GM19324 (cell line): ENCODE measurements at regions not wholly inside any gene's neighbourhood (a gene's known extent, or its start where the extent isn't known, plus 50 kb on each side); places are given as distances from the start of the nearest gene placed in this dataset.

Source experiments
- ATAC-seq: cut with Tn5 transposase; IDR thresholded peaks from one replicate; pipeline ENCODE4 v1.9.1; 2021; ENCODE audit warnings: mild to moderate bottlenecking, moderate library complexity; ENCODE audit not compliant: unreplicated experiment, low FRiP score

GRCh38 chr2:128447538-128447995 lies 128.9 kb upstream of the HS6ST1 start:
- no peak for ATAC-seq

DNA sequence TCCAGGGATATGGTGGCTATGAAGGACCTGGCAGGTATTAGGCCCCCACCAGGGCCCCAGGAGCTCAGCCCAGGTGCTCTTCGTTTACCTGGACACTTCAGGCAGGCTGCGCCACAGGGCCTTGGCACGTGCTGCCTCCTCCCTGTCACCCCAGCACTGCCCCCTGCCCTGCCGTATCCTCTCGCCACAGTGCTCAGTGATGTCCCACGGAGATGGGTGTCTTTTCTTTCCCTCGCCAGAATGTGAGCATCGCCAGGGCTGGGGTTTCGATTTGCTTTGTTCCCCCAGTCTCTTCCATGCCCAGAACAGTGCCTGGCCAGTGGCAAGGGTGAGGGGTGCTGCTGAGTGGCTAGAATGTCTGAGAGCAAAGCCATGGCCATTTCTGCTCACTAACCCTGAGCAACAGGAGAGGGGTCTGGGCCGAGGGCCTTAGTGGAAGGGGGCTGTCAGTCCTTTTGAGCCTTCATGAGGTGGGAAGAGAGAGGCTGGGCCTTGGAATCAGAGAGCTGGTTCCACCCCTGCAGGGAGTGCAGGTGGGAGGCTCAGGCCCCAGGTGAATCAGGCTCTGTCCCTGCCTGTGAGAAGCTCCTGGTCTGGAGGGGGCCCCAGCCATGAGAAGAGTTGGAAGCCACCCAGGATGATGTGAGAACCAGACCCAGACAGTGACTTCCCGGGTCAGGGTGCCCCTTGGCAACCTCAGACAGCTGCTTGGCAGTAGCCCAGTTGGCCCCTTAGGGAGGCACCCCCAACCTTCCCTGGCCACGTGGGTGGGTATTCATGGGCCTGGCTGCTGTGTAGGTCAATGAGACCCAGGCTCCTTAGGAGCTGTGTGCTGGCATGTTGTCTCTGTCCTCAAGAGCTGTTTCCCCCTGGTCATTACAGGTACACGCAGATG lies 129.9 kb upstream of the HS6ST1 start:
- ATAC-seq, result no peak

DNA sequence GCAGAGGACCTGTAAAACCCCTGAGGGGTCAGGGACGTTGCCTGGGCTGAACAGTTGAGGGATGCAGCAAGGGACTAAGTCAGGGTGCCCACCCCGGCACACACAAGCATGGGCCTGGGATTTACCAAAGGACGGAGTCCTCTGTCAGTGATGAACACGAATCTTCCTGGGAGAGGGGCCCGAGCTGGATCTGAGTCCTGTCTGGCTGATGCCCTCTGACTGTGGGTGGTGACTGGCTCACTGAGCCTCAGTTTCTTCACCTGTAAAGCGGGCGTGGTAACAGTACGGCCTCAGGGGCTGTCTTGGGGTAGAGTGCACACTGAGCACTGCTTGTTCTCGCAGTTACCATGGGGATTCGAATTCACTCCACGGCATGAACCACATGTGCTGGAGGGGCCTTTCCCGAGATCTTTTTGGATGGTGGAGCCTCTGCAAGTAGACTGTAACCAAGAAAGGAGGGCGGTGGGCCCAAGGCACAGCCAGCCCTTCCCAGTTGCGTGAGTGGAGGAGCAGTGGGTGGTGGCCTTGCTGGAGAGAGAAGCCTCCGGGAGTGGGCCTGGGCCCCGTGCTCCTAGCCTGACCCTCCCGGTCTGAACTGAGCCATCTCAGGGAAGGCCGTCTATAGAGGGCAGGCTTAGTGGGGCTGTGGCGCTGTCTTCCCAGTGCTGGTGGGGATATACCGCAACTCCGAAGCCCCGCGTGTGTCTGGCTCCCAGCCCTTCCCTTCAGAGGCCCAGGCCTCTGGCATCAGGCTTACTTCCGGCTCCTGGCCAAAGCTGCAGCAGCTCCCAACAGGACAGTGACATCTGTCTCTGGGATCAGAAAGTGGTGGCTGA lies 130.8 kb upstream of the HS6ST1 start:
- ATAC-seq, result no peak

- no peak for ATAC-seq
Observed at GRCh38 chr2:128450211-128451024, 131.8 kb upstream of the HS6ST1 start.

GRCh38 chr2:128451084-128452023 lies 132.7 kb upstream of the HS6ST1 start:
- ATAC-seq, result no peak

- no peak for ATAC-seq
Observed at GRCh38 chr2:128452024-128452411, 133.3 kb upstream of the HS6ST1 start.

- no peak for ATAC-seq
Observed at GRCh38 chr2:128452536-128453530, 134.2 kb upstream of the HS6ST1 start.

DNA sequence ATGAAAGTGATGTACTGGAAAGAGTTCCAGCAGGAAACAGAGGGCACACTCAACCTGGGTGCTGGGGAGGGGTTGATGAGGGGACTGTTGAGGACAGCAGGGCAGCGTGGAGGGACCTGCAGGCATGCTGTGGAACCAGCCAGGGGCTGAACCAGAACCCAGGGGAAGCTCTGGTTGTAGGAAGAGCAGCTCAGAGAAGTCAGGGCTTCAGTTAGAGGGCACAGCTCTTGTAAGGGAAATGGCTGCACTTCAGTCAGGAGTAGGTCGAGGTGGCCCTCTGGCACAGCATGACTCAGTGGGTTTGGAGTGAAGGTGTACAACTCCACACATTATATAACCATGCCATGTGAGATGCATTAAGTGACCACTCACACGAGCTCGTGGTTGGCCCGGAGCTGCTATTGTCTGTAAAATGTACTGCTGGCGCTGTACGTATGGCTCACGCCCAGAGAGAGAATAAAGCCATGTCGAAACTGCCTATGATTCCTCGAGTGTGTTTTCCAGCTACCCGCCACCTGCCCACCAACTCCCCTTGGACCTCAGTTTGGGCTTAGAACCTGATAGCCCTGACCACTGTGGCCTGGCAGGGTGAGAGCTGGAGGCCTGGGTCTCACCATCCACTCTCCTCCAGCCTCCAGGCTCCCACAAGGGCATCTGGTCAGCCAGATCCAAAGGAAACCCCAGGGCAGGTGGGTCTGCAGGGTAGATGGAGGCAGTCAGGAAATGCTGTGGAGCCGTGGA lies 136.5 kb upstream of the HS6ST1 start:
- no peak for ATAC-seq

- ATAC-seq, result no peak
Observed at GRCh38 chr2:128455721-128456050, 137.0 kb upstream of the HS6ST1 start.

GRCh38 chr2:128456281-128456680 lies 137.6 kb upstream of the HS6ST1 start:
- no peak for ATAC-seq

- ATAC-seq, result no peak
Observed at GRCh38 chr2:128457006-128457604, 138.4 kb upstream of the HS6ST1 start.

DNA sequence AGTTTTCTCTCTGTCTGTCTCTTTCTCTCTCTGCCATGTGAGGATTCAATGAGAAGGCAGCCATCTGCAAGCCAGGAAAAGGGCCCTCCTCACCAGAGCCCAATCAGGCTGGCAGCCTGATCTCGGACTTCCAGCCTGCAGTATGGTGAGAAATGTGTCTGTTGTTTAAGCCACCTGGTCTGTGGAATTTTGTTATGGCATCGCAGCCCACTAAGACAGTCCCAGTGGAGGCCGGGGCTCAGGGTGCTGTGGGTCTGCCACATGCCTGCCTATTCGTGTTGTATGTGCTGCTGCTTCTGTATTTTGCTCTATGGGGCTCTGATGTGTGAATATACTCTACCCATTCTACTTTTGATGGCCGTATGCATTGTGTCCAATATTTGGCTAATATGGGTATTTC lies 139.0 kb upstream of the HS6ST1 start:
- ATAC-seq, result no peak

DNA sequence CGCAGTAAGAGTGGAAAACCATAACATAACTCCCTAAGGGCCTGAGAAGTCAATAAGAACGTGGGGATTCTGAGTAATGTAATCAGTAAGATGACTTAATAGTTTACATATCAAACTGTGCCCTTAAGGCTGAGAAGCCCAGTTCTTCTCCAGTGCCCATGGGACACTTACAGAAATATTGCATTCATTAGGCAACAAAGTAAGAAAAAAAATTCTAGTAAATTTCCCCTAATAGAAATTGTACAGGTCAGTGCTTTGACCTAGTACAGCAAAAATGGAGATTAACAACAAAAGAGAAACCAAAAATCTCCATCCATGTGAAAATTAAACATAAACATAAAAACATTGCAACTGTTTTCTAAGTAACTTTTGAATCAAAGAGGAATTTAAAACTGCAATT lies 139.8 kb upstream of the HS6ST1 start:
- ATAC-seq, result no peak

- ATAC-seq, result no peak
Observed at GRCh38 chr2:128464456-128464855, 145.8 kb upstream of the HS6ST1 start.

DNA sequence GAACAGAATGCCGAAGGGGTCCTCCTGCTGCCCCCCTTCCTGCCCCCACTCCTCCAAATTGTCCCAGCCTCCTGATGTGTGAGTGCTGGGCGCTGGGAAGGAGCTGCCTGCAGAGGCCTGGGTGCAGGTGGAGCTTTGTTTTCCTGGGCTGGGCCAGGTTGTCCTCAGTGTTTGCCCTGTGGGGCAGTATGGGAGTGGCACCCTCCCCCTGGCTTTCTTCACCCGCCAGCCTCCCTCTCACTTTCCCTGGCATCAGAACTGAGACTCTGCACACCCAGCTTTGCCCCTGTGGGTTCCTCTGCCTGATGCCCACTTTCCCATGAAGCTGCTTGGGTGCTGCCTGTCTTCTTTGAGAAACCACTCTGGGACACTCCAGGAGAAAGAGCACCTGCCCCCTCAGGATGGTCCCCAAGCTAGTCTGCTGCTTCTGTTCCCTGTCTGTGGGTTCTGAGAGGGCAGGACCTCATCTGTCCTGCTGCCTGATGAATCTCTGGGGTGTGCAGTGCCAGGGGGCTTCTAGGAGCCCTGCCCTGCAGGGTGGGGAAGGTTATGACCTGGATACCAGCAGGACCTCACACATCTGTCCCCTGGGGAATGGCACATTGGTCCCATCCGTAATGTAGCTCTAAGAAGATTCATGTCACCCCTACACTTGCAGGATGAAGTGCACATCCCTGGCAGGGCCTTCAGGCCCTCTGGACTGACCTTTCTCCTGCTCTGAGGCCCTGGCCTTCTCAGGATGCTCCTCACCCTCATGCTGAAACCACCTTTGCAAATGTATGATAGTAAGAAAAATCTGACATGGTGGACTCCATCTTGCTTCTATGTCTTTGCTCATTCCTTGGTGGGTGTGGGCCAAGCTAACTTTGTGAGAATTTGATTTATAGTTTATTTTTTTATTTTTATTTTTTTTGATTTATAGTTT lies 146.8 kb upstream of the HS6ST1 start:
- no peak for ATAC-seq

- ATAC-seq, result no peak
Observed at GRCh38 chr2:128466376-128466775, 147.7 kb upstream of the HS6ST1 start.
